Stimulated activated CD4-positive, alpha-beta T cell treated with anti-CD3 and anti-CD28 coated beads, Interleukin-2, amount 100 ng/mL, for 48 hours (primary cell): ENCODE measurements at regions not wholly inside any gene's neighbourhood (a gene's known extent, or its start where the extent isn't known, plus 50 kb on each side); places are given as distances from the start of the nearest gene placed in this dataset.

Experiments used
- DNase-seq, 2 donors: peaks; one replicate each; pipeline ENCODE4 v3.0.0-alpha.2; 2020

DNA sequence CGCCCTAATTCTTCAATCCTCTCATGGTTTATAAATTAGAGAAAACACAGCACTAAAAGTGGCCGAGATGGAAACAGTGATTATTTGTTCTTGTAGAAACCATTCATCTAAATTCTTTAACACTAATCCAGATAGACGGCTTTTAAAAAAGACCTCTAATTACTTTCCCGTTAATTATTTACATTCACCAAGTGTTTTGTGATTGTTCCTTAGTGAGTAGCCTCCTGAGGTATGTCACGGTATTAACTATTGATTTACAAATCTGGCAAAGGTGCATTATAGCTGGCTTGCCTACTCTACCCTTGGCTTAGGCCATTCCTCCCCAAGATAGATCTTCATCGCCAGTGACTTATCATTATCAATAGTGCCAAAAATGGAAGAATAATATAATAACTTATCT is 436.4 kb upstream of the ST6GAL2 start:
- DNase-seq, result no peak

- DNase-seq, result no peak
These were observed 438.1 kb upstream of the ST6GAL2 start for GRCh38 chr2:107323946-107324565.

GRCh38 chr2:107325981-107326786 is 440.2 kb upstream of the ST6GAL2 start:
- DNase-seq, result no peak

GRCh38 chr2:107334306-107334705 is 448.3 kb upstream of the ST6GAL2 start:
- no peak for DNase-seq

GRCh38 chr2:107336526-107336925 is 450.6 kb upstream of the ST6GAL2 start:
- no peak for DNase-seq

GRCh38 chr2:107337209-107337898 is 451.4 kb upstream of the ST6GAL2 start:
- DNase-seq, result no peak

- DNase-seq, result no peak
These were observed 452.1 kb upstream of the ST6GAL2 start for GRCh38 chr2:107338059-107338458.

DNA sequence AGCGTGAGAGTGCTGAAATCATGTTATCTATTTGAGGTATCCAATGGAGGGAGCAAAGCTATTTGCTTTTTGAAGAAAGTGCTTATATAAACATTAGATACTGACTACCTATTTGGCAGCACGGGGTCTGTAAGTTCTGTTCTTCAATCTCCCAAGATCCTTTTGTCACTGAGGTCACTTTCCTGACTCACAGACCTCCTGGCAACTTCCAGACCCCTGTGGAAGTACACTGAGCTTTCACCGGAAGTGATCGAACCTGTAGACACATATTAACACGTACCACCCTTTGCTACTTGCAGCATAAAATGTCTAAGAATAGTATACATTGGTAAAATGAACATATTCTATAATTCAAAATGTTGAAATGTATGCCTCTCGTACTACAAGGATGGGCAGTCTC is 452.6 kb upstream of the ST6GAL2 start:
- DNase-seq, result no peak

DNA sequence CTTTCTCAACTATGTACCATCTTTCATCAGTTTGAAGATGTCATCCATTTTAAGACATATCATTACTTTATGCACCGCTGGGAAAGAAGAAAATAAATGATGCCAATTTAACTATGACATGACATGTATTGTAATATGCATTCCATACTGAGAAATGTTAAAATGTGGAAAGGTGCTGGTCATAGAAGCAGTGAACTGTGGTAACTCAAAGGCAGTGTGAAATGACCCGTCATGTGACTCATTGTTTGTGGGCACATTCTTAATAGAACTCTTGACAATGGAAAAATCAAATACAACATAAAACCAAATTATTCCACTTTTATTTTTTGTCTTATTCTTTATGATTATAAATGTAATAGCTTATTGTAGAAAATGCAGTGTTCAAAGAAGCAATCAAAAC is 455.0 kb upstream of the ST6GAL2 start:
- DNase-seq, result no peak

DNA sequence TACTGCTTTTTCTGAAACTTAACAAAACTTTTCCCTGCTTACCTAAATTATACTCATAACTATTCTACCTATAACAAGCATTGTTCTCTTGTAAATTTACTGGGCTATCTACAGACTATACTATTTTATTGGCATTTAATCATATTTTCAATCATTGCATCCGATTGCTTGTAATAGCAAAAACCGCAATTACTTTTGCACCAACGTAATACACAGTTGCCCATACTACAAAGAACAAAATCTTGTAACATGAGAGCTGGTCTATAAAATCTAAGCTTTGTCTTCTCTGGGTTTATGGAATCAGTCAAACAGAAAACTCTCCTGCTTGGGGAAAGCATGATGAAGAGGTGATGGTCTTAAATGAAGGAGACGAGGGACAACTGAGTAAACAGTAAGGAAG is 463.4 kb upstream of the ST6GAL2 start:
- DNase-seq, result no peak

DNA sequence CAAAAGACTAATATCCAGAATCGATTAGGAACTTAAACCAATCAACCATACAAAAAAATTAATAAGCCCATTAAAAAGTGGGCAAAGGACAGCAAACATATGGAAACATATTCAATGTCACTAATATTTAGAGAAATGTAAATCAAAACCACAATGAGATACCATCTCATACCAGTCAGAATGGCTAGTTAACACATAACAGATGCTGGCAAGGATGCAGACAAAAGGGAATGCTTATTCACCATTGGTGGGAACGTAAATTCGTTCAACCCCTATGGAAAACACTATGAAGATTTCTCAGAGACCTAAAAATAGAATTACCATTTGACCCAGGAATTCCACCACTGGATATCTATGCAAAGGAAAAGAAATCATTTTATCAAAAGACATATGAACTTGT is 468.2 kb upstream of the ST6GAL2 start:
- DNase-seq, result no peak

DNA sequence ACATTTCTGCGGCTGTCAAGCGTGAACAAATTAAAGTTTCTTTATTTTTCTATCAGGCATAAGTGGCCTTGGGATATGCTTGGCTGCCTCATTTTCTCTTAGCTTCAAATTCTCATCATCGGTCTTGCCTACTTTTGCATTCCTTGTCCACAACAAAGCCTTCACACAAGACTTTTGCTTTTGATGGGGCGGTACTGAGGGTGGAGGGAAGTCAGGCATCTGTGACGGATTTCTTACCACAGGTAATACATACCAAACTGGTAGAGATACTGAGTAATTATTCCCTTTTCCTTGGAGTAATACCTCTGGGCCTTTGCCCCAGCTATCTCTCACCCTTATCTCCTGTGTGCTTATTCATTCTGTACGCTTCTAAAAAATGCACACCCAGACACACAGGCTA is 468.3 kb upstream of the RGPD4 start:
- DNase-seq, result no peak

- DNase-seq, result no peak
These were observed 467.7 kb upstream of the RGPD4 start for GRCh38 chr2:107359021-107359420.

DNA sequence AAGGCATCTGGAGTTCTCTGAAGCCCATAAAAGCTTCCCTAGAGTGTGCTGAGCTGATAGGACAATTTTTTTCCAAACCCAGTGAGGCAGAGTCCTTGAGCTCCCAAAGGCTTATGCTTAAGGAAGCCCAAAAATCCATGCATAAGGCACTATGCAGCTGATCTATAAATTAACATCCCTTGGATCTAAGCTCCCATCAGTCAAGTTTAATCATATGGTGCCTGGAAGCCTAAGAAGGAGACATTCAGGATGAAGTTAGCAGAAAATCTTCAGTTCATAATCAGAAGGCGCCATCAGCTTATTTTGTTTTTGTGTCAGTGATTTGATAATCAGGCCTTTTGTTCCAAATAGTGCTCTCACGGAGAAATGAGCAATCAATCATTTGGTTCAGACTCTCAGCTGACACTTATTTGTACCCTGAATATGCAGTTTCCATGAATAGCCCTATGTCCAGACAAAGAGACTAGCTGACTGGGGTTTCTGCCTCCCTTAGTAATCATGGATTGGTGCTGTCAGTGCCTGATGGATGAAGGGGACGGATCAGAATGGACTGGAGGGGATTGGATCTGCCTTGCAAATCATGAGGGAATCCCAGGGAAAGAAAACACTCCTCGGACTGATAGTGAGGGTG is 464.8 kb upstream of the RGPD4 start:
- DNase-seq, result no peak

- DNase-seq, result no peak
These were observed 463.7 kb upstream of the RGPD4 start for GRCh38 chr2:107362993-107363392.

DNA sequence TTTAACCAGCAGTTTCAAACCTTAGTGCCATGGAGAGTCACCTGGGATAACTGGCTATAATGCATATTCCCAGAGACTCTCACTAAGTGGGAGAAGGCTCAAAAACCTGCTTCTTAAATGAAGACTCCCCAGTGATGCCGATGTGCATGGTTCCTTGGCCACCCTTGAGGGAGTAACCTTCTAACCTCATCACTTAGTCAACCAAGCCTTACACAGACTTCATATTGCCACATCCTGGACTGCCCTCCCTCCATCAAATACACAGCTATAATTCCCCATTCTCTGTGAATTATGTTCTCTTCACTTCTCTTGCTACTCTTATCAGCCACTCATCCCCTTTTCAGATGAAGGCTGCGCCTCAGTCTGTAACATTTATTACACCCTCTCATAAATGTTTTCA is 462.9 kb upstream of the RGPD4 start:
- no peak for DNase-seq

- no peak for DNase-seq
These were observed 462.2 kb upstream of the RGPD4 start for GRCh38 chr2:107364361-107364950.

GRCh38 chr2:107374249-107374648 is 452.4 kb upstream of the RGPD4 start:
- no peak for DNase-seq

- no peak for DNase-seq
These were observed 449.8 kb upstream of the RGPD4 start for GRCh38 chr2:107376909-107377308.

DNA sequence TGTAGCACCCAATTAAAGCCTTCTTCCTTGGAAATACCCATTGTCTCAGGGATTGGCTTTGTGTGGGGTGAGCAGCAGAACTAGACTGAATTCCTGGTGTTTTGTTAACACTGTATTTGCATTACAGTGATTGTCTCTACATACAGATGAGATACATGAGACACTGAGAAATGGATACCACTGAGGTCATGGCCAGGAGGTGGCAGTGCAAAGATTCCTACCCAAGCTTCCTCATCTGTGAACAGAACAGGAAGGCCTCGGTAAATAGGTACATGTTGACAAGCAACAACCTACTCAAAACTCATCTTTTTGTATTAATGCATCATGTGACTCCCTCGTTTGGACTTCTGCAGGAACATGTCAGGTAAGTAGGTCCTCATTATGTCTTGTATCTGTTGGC is 445.8 kb upstream of the RGPD4 start:
- no peak for DNase-seq

DNA sequence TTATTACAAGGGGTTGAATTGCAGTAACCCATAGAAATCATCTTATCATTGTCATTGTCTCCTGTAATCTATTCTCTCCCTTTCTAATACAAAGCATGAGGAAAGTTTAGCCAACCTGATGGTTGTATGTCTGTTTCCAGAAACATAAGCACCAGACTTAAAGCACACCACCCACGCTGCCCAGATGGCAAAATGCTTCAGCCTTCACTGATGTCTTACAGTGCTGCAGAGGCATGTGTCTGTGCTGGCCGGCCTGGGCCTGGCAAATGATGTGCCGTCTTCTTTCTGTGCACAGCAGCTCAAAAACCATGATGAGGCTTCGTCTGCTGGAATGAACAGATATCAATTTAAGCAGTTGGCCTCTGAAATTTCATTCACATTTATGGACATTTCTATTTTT is 443.0 kb upstream of the RGPD4 start:
- DNase-seq, result no peak

GRCh38 chr2:107384422-107384821 is 442.3 kb upstream of the RGPD4 start:
- no peak for DNase-seq

GRCh38 chr2:107385921-107386320 is 440.8 kb upstream of the RGPD4 start:
- no peak for DNase-seq
